Neural cell (in vitro differentiated cells): ENCODE measurements at regions not wholly inside any gene's neighbourhood (a gene's known extent, or its start where the extent isn't known, plus 50 kb on each side); places are given as distances from the start of the nearest gene placed in this dataset.

Source experiments
- H2AFZ ChIP-seq: fragments of 200-600, 300-800 bp; sonication (generic), shearing (Covaris generic); 2 replicates; pipeline ENCODE4 v1.6.0; 2014; ENCODE audit warnings: low read depth, mild to moderate bottlenecking, antibody characterized with exemption, low read length, moderate library complexity
- H3F3A ChIP-seq: fragments of 200-600 bp; shearing (Covaris generic); 2 replicates; pipeline ENCODE4 v1.6.1; 2016; ENCODE audit warnings: mild to moderate bottlenecking, moderate library complexity, mixed read lengths, antibody characterized with exemption, low read length; ENCODE audit not compliant: insufficient read depth, poor library complexity, severe bottlenecking
- H3K27ac ChIP-seq: fragments of 200-600, 300-800 bp; sonication (generic), shearing (Covaris generic); 2 replicates; pipeline ENCODE4 v1.5.1; 2014; ENCODE audit warnings: mild to moderate bottlenecking, low read length, moderate library complexity
- H3K27me3 ChIP-seq: fragments of 300-800, 200-600 bp; sonication (generic), shearing (Covaris generic); 2 replicates; pipeline ENCODE4 v1.6.0; 2014; ENCODE audit warnings: mild to moderate bottlenecking, low read depth, low read length, moderate library complexity; ENCODE audit not compliant: insufficient read depth
- H3K36me3 ChIP-seq: fragments of 300-800, 200-600 bp; sonication (generic), shearing (Covaris generic); 2 replicates; pipeline ENCODE4 v1.5.1; 2014; ENCODE audit warnings: mild to moderate bottlenecking, antibody characterized with exemption, low read length, moderate library complexity; ENCODE audit not compliant: insufficient read depth
- H3K4me2 ChIP-seq: fragments of 300-800, 200-600 bp; sonication (generic), shearing (Covaris generic); 2 replicates; pipeline ENCODE4 v1.6.0; 2014; ENCODE audit warnings: mild to moderate bottlenecking, low read length
- H3K4me3 ChIP-seq: fragments of 300-800, 200-600 bp; sonication (generic), shearing (Covaris generic); 2 replicates; pipeline ENCODE4 v1.5.1; 2014; ENCODE audit warnings: mild to moderate bottlenecking, low read length, moderate library complexity
- H3K79me2 ChIP-seq: fragments of 200-600 bp; shearing (Covaris generic); replicated peaks from 2 replicates; pipeline ENCODE4 v1.6.0; 2014; ENCODE audit warnings: mild to moderate bottlenecking, low read length, moderate library complexity; ENCODE audit not compliant: insufficient read depth
- H3K9ac ChIP-seq: fragments of 300-800, 200-600 bp; sonication (generic), shearing (Covaris generic); 2 replicates; pipeline ENCODE4 v1.6.1; 2016; ENCODE audit warnings: mild to moderate bottlenecking, low read length, mixed read lengths
- H3K9me2 ChIP-seq: fragments of 200-600 bp; shearing (Covaris generic); 2 replicates; pipeline ENCODE4 v1.6.1; 2016; ENCODE audit warnings: mild to moderate bottlenecking, low read length, mixed read lengths; ENCODE audit not compliant: insufficient read depth
- H3K9me3 ChIP-seq: fragments of 200-600, 300-800 bp; sonication (generic), shearing (Covaris generic); 2 replicates; pipeline ENCODE4 v1.6.1; 2016; ENCODE audit warnings: mild to moderate bottlenecking, mixed run types, low read length, moderate library complexity, mixed read lengths
- H4K20me1 ChIP-seq: fragments of 200-600 bp; shearing (Covaris generic); 2 replicates; pipeline ENCODE4 v1.6.1; 2016; ENCODE audit warnings: mild to moderate bottlenecking, mixed run types; ENCODE audit not compliant: insufficient read depth
- EP300 ChIP-seq: fragments of 450-650 bp; conservative IDR thresholded peaks from 2 replicates; pipeline ENCODE4 v1.6.1; 2014; ENCODE audit warnings: antibody characterized with exemption, mild to moderate bottlenecking, moderate library complexity; ENCODE audit not compliant: poor library complexity, severe bottlenecking
- EZH2 ChIP-seq: fragments of 200-600, 300-800 bp; shearing (Covaris generic), sonication (generic); IDR thresholded peaks from 2 replicates; pipeline ENCODE4 v1.6.1; 2014; ENCODE audit warnings: antibody characterized with exemption, low read length, borderline replicate concordance, mild to moderate bottlenecking; ENCODE audit not compliant: insufficient read depth, poor library complexity, severe bottlenecking
- MXI1 ChIP-seq: fragments of 450-650 bp; conservative IDR thresholded peaks from 2 replicates; pipeline ENCODE4 v1.6.1; 2014; ENCODE audit warnings: antibody characterized with exemption, mild to moderate bottlenecking; ENCODE audit not compliant: poor library complexity, severe bottlenecking
- POLR2AphosphoS5 ChIP-seq: IDR thresholded peaks from 2 replicates; pipeline ENCODE4 v1.6.1; 2012
- RAD21 ChIP-seq: fragments of 450-650 bp; conservative IDR thresholded peaks from 2 replicates; pipeline ENCODE4 v1.6.1; 2014; ENCODE audit warnings: antibody characterized with exemption, mild to moderate bottlenecking, moderate library complexity
- SMC3 ChIP-seq: fragments of 450-650 bp; conservative IDR thresholded peaks from 2 replicates; pipeline ENCODE4 v1.6.1; 2014; ENCODE audit warnings: antibody characterized with exemption, mild to moderate bottlenecking, moderate library complexity; ENCODE audit not compliant: poor library complexity
- TAF1 ChIP-seq: IDR thresholded peaks from 2 replicates; pipeline ENCODE4 v1.6.1; 2012; ENCODE audit warnings: low read depth
- TF ChIP-seq, protein P1 (sequence below): IDR thresholded peaks from 2 replicates; pipeline ENCODE4 v1.6.1; 2012; ENCODE audit warnings: borderline replicate concordance
- TF ChIP-seq, protein P2 (sequence below): fragments of 450-650 bp; IDR thresholded peaks from 2 replicates; pipeline ENCODE4 v1.5.1; 2014; ENCODE audit warnings: antibody characterized with exemption, mild to moderate bottlenecking, moderate library complexity; ENCODE audit not compliant: poor library complexity, severe bottlenecking

DNA sequence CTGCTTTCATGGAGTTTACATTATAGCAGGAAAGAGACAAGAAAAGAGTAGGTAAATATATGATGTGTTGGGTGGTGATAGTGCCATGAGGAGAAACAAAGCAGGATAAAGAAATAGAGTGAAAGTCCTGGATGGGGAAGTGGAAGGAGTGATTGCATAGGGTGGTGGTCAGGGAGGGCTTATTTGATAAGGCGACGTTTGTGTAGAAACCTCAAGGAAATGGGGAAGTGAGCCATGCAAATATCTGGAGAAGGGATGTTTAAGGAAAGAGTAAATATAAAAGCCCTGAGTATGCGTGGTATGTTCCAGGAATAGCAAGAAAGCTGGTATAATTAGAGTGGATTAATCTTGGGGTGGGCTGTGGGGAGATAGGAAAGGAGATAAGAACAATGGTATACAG lies 134.7 kb upstream of the SV2C start:
- Histone ChIP-seq H4K20me1 (no peaks in the 10 kb centered on the region), H3F3A (no peaks in the 10 kb centered on the region), H3K79me2 (no peaks in the 10 kb centered on the region), H3K9ac (no peak overlapping the region), H3K9me3 (no peaks in the 10 kb centered on the region), H2AFZ (no peak overlapping the region), H3K4me3 (no peak overlapping the region), H3K27ac (no peak overlapping the region), H3K36me3 (no peaks in the 10 kb centered on the region), H3K9me2 (no peaks in the 10 kb centered on the region), H3K27me3 (no peaks in the 10 kb centered on the region), H3K4me2 (no peak overlapping the region)
- no peak for TF ChIP-seq RAD21
- TF ChIP-seq, protein P1, sequence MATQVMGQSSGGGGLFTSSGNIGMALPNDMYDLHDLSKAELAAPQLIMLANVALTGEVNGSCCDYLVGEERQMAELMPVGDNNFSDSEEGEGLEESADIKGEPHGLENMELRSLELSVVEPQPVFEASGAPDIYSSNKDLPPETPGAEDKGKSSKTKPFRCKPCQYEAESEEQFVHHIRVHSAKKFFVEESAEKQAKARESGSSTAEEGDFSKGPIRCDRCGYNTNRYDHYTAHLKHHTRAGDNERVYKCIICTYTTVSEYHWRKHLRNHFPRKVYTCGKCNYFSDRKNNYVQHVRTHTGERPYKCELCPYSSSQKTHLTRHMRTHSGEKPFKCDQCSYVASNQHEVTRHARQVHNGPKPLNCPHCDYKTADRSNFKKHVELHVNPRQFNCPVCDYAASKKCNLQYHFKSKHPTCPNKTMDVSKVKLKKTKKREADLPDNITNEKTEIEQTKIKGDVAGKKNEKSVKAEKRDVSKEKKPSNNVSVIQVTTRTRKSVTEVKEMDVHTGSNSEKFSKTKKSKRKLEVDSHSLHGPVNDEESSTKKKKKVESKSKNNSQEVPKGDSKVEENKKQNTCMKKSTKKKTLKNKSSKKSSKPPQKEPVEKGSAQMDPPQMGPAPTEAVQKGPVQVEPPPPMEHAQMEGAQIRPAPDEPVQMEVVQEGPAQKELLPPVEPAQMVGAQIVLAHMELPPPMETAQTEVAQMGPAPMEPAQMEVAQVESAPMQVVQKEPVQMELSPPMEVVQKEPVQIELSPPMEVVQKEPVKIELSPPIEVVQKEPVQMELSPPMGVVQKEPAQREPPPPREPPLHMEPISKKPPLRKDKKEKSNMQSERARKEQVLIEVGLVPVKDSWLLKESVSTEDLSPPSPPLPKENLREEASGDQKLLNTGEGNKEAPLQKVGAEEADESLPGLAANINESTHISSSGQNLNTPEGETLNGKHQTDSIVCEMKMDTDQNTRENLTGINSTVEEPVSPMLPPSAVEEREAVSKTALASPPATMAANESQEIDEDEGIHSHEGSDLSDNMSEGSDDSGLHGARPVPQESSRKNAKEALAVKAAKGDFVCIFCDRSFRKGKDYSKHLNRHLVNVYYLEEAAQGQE = no peak
- no peak for TF ChIP-seq POLR2AphosphoS5
- TF ChIP-seq MXI1 = no peak
- TF ChIP-seq EP300 = no peak
- TF ChIP-seq, protein P2, sequence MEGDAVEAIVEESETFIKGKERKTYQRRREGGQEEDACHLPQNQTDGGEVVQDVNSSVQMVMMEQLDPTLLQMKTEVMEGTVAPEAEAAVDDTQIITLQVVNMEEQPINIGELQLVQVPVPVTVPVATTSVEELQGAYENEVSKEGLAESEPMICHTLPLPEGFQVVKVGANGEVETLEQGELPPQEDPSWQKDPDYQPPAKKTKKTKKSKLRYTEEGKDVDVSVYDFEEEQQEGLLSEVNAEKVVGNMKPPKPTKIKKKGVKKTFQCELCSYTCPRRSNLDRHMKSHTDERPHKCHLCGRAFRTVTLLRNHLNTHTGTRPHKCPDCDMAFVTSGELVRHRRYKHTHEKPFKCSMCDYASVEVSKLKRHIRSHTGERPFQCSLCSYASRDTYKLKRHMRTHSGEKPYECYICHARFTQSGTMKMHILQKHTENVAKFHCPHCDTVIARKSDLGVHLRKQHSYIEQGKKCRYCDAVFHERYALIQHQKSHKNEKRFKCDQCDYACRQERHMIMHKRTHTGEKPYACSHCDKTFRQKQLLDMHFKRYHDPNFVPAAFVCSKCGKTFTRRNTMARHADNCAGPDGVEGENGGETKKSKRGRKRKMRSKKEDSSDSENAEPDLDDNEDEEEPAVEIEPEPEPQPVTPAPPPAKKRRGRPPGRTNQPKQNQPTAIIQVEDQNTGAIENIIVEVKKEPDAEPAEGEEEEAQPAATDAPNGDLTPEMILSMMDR = no peak
- TF ChIP-seq EZH2 = no peak
- no peak for TF ChIP-seq SMC3
- TF ChIP-seq TAF1 = no peak

DNA sequence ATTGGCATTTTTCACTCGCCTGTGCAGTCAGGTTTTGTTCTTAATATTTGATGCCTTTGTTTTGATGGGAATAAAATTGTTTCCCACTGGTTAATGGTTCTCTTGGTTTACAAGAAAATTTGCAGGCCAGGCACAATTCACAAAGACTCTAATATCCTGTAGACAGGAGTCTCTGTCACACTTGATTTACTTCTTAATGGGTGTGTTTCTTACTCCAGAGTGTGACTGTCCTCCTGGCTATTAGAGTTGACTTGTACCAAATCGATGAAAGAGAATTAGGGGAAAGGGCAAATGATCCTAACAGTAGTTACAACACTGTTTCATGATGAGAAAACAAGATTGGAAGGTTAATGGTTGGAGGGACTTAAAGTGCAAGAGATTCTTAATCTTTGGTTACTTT lies 142.8 kb upstream of the SV2C start:
- H3K27ac ChIP-seq = no peak overlapping the region
- no peak overlapping the region for H3K4me3 ChIP-seq
- H3K9me3 ChIP-seq = no peaks in the 10 kb centered on the region
- no peaks in the 10 kb centered on the region for H3K9me2 ChIP-seq
- no peak overlapping the region for H3K9ac ChIP-seq
- TF ChIP-seq TAF1 = no peak
- TF ChIP-seq POLR2AphosphoS5 = no peak
- TF ChIP-seq, protein P2 = no peak
- no peak for TF ChIP-seq EP300
- no peak for TF ChIP-seq EZH2
- TF ChIP-seq MXI1 = no peak
- no peak for TF ChIP-seq RAD21
- no peak for TF ChIP-seq SMC3
- TF ChIP-seq, protein P1 = no peak
- no peak overlapping the region for H3K4me2 ChIP-seq
- H3F3A ChIP-seq = no peaks in the 10 kb centered on the region
- no peak overlapping the region for H2AFZ ChIP-seq
- H4K20me1 ChIP-seq = no peaks in the 10 kb centered on the region
- no peaks in the 10 kb centered on the region for H3K36me3 ChIP-seq
- H3K79me2 ChIP-seq = no peaks in the 10 kb centered on the region
- H3K27me3 ChIP-seq = no peaks in the 10 kb centered on the region
